SK-N-SH (cell line): ENCODE measurements at regions not wholly inside any gene's neighbourhood (a gene's known extent, or its start where the extent isn't known, plus 50 kb on each side); places are given as distances from the start of the nearest gene placed in this dataset.

ENCODE experiments used
- CTCF ChIA-PET: fragments of 300-600, 350-600 bp; formaldehyde crosslinking; extraction: SDS; loops from one replicate; lab custom pipeline; 2021; lab: Yijun Ruan, JAX
- POLR2A ChIA-PET: fragments of 350-600 bp; sonication (Branson Sonifier 250); formaldehyde crosslinking; extraction: SDS; loops from one replicate; lab custom pipeline; 2020; ENCODE audit warnings: antibody characterized with exemption, inconsistent platforms; lab: Yijun Ruan, JAX
- DNase-seq: peaks from one replicate; pipeline ENCODE4 v3.0.0; 2012
- H2AFZ ChIP-seq: fragments of 200-600 bp; sonication (generic); 2 replicates; pipeline ENCODE4 v1.8.1; 2016; ENCODE audit warnings: antibody characterized with exemption, mild to moderate bottlenecking, low read depth
- H3F3A ChIP-seq: fragments of 200-600 bp; sonication (generic); replicated peaks from 2 replicates; pipeline ENCODE3; 2016; ENCODE audit warnings: antibody characterized with exemption, mild to moderate bottlenecking; ENCODE audit not compliant: insufficient read depth
- H3K27ac ChIP-seq, 2 experiments: fragments of 200-500 bp in 1 of 2; fragments of 200-600 bp in 1 of 2; sonication (Bioruptor generic) in 1 of 2; sonication (generic), shearing (Covaris generic) in 1 of 2; 2 replicates each; pipeline versions ENCODE4 v1.5.1 to v1.6.1; 2014 to 2016; ENCODE audit warnings: low read depth in 2 of 2, inconsistent platforms in 1 of 2, low read length in 1 of 2, mild to moderate bottlenecking in 1 of 2, mixed read lengths in 1 of 2
- H3K27me3 ChIP-seq: fragments of 200-600 bp; sonication (generic), shearing (Covaris generic); 2 replicates; pipeline ENCODE4 v1.6.1; 2016; ENCODE audit warnings: mixed run types; ENCODE audit not compliant: insufficient read depth
- H3K36me3 ChIP-seq, 2 experiments: fragments of 200-500 bp in 1 of 2; fragments of 200-600 bp in 1 of 2; sonication (Bioruptor generic) in 1 of 2; sonication (generic) in 1 of 2; replicated peaks in 1 of 2; 2 replicates each; pipeline versions ENCODE3 to v1.5.1; 2014 to 2016; ENCODE audit warnings: low read length in 1 of 2, mild to moderate bottlenecking in 1 of 2; ENCODE audit not compliant: insufficient read depth in 2 of 2, control insufficient read depth in 1 of 2
- H3K4me1 ChIP-seq, 2 experiments: fragments of 200-500 bp in 1 of 2; fragments of 200-600 bp in 1 of 2; sonication (Bioruptor generic) in 1 of 2; sonication (generic), shearing (Covaris generic) in 1 of 2; 2 replicates each; pipeline versions ENCODE4 v1.5.1 to v1.6.1; 2014 to 2016; ENCODE audit warnings: low read depth in 1 of 2, low read length in 1 of 2, mixed run types in 1 of 2; ENCODE audit not compliant: insufficient read depth in 2 of 2, control insufficient read depth in 1 of 2
- H3K4me2 ChIP-seq: fragments of 200-600 bp; sonication (generic), shearing (Covaris generic); 2 replicates; pipeline ENCODE4 v1.6.1; 2017; ENCODE audit warnings: mixed run types
- H3K4me3 ChIP-seq, 2 experiments: fragments of 200-500 bp in 1 of 2; fragments of 200-600 bp in 1 of 2; sonication (Bioruptor generic) in 1 of 2; sonication (generic), shearing (Covaris generic) in 1 of 2; 2 replicates each; pipeline versions ENCODE4 v1.5.1 to v1.8.1; 2014 to 2016; ENCODE audit warnings: low read depth in 2 of 2, inconsistent platforms in 1 of 2, low read length in 1 of 2, mild to moderate bottlenecking in 1 of 2, mixed read lengths in 1 of 2, moderate library complexity in 1 of 2
- H3K79me2 ChIP-seq: fragments of 200-600 bp; sonication (generic); 2 replicates; pipeline ENCODE4 v1.8.1; 2017; ENCODE audit warnings: mild to moderate bottlenecking; ENCODE audit not compliant: insufficient read depth
- H3K9ac ChIP-seq: fragments of 200-600 bp; sonication (generic); 2 replicates; pipeline ENCODE4 v1.6.1; 2017; ENCODE audit warnings: mixed run types
- H3K9me2 ChIP-seq: fragments of 200-600 bp; sonication (generic); 2 replicates; pipeline ENCODE4 v1.6.1; 2017; ENCODE audit warnings: mixed run types
- H3K9me3 ChIP-seq: fragments of 200-600 bp; sonication (generic); 2 replicates; pipeline ENCODE4 v1.6.1; 2017; ENCODE audit warnings: mixed run types, mild to moderate bottlenecking, moderate library complexity
- H4K20me1 ChIP-seq: fragments of 200-600 bp; sonication (generic); 2 replicates; pipeline ENCODE4 v1.6.1; 2017; ENCODE audit warnings: mild to moderate bottlenecking, mixed run types; ENCODE audit not compliant: insufficient read depth
- EP300 ChIP-seq, 2 experiments: IDR thresholded peaks; 2 replicates each; pipeline versions ENCODE4 v1.4.0 to v1.6.1; 2012; ENCODE audit warnings: borderline replicate concordance in 1 of 2, low read depth in 1 of 2, low read length in 1 of 2
- NFIC ChIP-seq: IDR thresholded peaks from 2 replicates; pipeline ENCODE4 v1.4.0; 2012; ENCODE audit warnings: borderline replicate concordance
- RAD21 ChIP-seq: IDR thresholded peaks from 2 replicates; pipeline ENCODE4 v1.6.1; 2012; ENCODE audit warnings: mild to moderate bottlenecking, low read length
- RXRA ChIP-seq: IDR thresholded peaks from 2 replicates; pipeline ENCODE4 v1.4.0; 2012; ENCODE audit warnings: low read depth, mild to moderate bottlenecking, borderline replicate concordance
- SMC3 ChIP-seq: IDR thresholded peaks from 2 replicates; pipeline ENCODE4 v1.6.1; 2012; ENCODE audit warnings: low read depth, low read length, improper control_type of control experiment
- WGBS: methylation state at CpG from one replicate; pipeline ENCODE4 v1.1.6; 2017; ENCODE audit warnings: low lambda C conversion rate; 5-methylcytosine and 5-hydroxymethylcytosine counted together
- TF ChIP-seq, protein P1 (sequence below): IDR thresholded peaks from 2 replicates; pipeline ENCODE4 v1.6.1; 2012; ENCODE audit warnings: mild to moderate bottlenecking, low read depth, low read length, moderate library complexity
- TF ChIP-seq, protein P2 (sequence below): IDR thresholded peaks from 2 replicates; pipeline ENCODE4; 2012
- TF ChIP-seq, protein P3 (sequence below): fragments of 200-600 bp; sonication (generic); IDR thresholded peaks from 2 replicates; pipeline ENCODE4 v1.6.1; 2017; ENCODE audit warnings: antibody characterized with exemption, mild to moderate bottlenecking, moderate library complexity

DNA sequence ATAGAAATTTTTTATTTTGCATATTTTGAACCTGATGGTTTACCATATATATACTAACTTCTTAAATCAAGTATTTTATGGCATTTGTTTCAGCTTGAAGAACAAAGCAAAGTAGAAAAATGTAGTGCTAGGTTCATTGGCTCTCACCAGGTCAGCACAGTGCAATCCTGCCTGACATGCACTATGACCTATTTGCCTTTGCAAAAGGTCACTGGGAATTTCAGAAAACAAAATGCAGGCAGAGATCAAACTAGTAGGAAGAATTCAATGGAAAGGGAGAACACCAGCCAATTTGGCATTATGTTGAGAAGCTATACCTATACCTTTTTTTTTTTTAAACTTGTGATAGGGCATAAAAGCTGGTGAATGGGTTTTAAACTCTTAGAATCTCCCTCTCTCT lies 329.8 kb upstream of the SGO1 start (continued):
- TF ChIP-seq NFIC: no peak
- TF ChIP-seq, protein P1, sequence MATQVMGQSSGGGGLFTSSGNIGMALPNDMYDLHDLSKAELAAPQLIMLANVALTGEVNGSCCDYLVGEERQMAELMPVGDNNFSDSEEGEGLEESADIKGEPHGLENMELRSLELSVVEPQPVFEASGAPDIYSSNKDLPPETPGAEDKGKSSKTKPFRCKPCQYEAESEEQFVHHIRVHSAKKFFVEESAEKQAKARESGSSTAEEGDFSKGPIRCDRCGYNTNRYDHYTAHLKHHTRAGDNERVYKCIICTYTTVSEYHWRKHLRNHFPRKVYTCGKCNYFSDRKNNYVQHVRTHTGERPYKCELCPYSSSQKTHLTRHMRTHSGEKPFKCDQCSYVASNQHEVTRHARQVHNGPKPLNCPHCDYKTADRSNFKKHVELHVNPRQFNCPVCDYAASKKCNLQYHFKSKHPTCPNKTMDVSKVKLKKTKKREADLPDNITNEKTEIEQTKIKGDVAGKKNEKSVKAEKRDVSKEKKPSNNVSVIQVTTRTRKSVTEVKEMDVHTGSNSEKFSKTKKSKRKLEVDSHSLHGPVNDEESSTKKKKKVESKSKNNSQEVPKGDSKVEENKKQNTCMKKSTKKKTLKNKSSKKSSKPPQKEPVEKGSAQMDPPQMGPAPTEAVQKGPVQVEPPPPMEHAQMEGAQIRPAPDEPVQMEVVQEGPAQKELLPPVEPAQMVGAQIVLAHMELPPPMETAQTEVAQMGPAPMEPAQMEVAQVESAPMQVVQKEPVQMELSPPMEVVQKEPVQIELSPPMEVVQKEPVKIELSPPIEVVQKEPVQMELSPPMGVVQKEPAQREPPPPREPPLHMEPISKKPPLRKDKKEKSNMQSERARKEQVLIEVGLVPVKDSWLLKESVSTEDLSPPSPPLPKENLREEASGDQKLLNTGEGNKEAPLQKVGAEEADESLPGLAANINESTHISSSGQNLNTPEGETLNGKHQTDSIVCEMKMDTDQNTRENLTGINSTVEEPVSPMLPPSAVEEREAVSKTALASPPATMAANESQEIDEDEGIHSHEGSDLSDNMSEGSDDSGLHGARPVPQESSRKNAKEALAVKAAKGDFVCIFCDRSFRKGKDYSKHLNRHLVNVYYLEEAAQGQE: no peak
- TF ChIP-seq, protein P2, sequence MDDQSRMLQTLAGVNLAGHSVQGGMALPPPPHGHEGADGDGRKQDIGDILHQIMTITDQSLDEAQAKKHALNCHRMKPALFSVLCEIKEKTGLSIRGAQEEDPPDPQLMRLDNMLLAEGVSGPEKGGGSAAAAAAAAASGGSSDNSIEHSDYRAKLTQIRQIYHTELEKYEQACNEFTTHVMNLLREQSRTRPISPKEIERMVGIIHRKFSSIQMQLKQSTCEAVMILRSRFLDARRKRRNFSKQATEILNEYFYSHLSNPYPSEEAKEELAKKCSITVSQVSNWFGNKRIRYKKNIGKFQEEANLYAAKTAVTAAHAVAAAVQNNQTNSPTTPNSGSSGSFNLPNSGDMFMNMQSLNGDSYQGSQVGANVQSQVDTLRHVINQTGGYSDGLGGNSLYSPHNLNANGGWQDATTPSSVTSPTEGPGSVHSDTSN: no peak
- TF ChIP-seq RXRA: no peak

DNA sequence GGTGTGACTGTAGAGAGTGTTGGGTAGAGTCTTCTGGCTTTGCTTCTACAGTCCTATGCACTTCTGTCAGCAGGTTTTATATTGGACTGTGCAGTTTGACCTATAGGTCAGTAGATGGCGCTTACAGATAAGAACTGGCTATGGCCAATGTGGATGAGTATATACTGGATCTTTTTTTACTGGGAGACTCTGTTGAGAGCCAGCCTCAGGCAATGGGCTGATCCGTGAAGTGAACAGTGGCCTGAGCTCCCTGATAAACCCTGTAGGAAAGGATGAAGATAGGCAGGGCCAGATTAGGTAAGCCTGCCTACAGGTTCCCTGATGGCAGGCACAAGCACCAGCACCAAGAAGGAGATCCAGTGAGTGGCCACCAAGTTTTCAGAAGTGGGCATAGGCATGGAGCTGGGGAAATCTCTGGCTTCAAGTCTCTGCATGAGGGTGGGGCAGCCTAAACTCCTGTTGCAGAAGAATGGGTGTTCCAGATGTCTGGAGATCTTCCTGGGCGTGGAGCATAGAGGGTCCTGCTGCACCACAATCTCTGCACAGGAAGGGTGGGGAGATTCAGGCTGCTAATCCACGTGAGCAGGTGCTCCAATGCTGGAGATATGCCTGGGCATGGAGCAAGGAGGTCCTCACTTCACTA lies 326.0 kb upstream of the SGO1 start:
- TF ChIP-seq, protein P1: no peak
- TF ChIP-seq SMC3 (peak; percentile 92), EP300 (IDR thresholded peaks at IDR 0.05; ENCODE audit: borderline replicate concordance in 1 of 2, low read depth in 1 of 2, low read length in 1 of 2) (0 out of 4 replicates have a peak, but pooled peaks of 1 of the 2 experiments have one; percentile 29), RAD21 (peak; percentile 94)
- TF ChIP-seq, protein P3, sequence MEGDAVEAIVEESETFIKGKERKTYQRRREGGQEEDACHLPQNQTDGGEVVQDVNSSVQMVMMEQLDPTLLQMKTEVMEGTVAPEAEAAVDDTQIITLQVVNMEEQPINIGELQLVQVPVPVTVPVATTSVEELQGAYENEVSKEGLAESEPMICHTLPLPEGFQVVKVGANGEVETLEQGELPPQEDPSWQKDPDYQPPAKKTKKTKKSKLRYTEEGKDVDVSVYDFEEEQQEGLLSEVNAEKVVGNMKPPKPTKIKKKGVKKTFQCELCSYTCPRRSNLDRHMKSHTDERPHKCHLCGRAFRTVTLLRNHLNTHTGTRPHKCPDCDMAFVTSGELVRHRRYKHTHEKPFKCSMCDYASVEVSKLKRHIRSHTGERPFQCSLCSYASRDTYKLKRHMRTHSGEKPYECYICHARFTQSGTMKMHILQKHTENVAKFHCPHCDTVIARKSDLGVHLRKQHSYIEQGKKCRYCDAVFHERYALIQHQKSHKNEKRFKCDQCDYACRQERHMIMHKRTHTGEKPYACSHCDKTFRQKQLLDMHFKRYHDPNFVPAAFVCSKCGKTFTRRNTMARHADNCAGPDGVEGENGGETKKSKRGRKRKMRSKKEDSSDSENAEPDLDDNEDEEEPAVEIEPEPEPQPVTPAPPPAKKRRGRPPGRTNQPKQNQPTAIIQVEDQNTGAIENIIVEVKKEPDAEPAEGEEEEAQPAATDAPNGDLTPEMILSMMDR: peak; percentile 89
- DNase-seq: peak; percentile 49
- Histone ChIP-seq H2AFZ (no peak overlapping the region), H3K36me3 (no peaks in the 10 kb centered on the region), H3K9ac (no peak overlapping the region), H3F3A (no peaks in the 10 kb centered on the region), H3K27me3 (no peaks in the 10 kb centered on the region), H4K20me1 (no peaks in the 10 kb centered on the region), H3K4me1 (no peaks in the 10 kb centered on the region), H3K4me3 (no peak overlapping the region; a peak in 2 of 4 replicates), H3K9me3 (peaks cover 5% of the 10 kb centered on the region; the same call in 1 of the 2 replicates), H3K27ac (no peak overlapping the region), H3K9me2 (no peaks in the 10 kb centered on the region), H3K4me2 (no peak overlapping the region), H3K79me2 (no peaks in the 10 kb centered on the region)
- CTCF ChIA-PET: interaction anchor here (0.6 to 2.4 kb wide), 18 partner anchors 9 to 1380 kb away, joined by 3 to 11 read pairs (median 3); no protein-coding TSS in a partner anchor
- 17% methylated on average over 2 of the region's 4 CpGs for WGBS
- POLR2A ChIA-PET: no interaction called here
